ENCODE measurements at regions not wholly inside any gene's neighbourhood (a gene's known extent, or its start where the extent isn't known, plus 50 kb on each side); places are given as distances from the start of the nearest gene placed in this dataset.

DNA sequence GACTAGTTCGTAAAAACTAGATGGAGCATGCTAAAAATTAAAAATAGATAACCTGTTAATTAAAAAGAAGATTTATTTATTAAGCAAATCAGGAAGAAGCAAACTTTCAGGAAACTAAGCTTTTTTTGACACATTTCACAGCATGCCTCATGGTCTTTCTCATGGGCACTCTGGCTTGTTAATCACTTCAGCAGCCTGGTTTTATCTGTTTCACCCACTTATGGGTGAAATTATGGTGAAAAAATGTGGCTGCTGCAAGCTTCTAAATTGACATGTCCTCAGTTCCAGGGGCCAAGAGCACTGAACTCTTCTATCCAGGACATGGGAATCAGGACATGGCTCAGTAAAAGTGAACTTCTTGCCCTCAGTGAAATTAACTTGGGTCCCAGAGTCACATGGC lies 468.6 kb upstream of the SYT1 start:
- H3K4me1 ChIP-seq (ENCODE audit: control insufficient read depth, insufficient read depth, low read length) = no peaks in the 10 kb centered on the region
- H3K27ac ChIP-seq (ENCODE audit: extremely low read depth, low read depth, low read length) = no peak overlapping the region
- H3K4me3 ChIP-seq (ENCODE audit: low read depth, low read length) = no peak overlapping the region
- no peaks in the 10 kb centered on the region for H3K9me3 ChIP-seq (ENCODE audit: control insufficient read depth, insufficient read depth, low read depth, low read length)
- ChIA-PET POLR2A (no interaction called here), CTCF (no interaction called here)
- TF ChIP-seq, protein P1, sequence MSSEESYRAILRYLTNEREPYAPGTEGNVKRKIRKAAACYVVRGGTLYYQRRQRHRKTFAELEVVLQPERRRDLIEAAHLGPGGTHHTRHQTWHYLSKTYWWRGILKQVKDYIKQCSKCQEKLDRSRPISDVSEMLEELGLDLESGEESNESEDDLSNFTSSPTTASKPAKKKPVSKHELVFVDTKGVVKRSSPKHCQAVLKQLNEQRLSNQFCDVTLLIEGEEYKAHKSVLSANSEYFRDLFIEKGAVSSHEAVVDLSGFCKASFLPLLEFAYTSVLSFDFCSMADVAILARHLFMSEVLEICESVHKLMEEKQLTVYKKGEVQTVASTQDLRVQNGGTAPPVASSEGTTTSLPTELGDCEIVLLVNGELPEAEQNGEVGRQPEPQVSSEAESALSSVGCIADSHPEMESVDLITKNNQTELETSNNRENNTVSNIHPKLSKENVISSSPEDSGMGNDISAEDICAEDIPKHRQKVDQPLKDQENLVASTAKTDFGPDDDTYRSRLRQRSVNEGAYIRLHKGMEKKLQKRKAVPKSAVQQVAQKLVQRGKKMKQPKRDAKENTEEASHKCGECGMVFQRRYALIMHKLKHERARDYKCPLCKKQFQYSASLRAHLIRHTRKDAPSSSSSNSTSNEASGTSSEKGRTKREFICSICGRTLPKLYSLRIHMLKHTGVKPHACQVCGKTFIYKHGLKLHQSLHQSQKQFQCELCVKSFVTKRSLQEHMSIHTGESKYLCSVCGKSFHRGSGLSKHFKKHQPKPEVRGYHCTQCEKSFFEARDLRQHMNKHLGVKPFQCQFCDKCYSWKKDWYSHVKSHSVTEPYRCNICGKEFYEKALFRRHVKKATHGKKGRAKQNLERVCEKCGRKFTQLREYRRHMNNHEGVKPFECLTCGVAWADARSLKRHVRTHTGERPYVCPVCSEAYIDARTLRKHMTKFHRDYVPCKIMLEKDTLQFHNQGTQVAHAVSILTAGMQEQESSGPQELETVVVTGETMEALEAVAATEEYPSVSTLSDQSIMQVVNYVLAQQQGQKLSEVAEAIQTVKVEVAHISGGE (tag by site-specific recombination; conservative IDR thresholded peaks at IDR 0.05; ENCODE audit: low read depth) = no peak
- TF ChIP-seq EGR2 (tag by site-specific recombination; IDR thresholded peaks at IDR 0.05; ENCODE audit: low read depth) (no peak), ZBTB20 (tag by site-specific recombination; IDR thresholded peaks at IDR 0.05) (no peak), ZNF529 (tag by site-specific recombination; IDR thresholded peaks at IDR 0.05; ENCODE audit: insufficient replicate concordance) (no peak), ZNF792 (tag by site-specific recombination; IDR thresholded peaks at IDR 0.05) (no peak), ZBTB8A (tag by site-specific recombination; IDR thresholded peaks at IDR 0.05) (no peak), HOXA7 (CRISPR knock-in tag; IDR thresholded peaks at IDR 0.05; ENCODE audit: borderline replicate concordance) (no peak), ZNF830 (tag by site-specific recombination; IDR thresholded peaks at IDR 0.05; ENCODE audit: low read depth) (no peak), ZNF114 (tag by site-specific recombination; IDR thresholded peaks at IDR 0.05) (no peak), ZNF121 (tag by site-specific recombination; IDR thresholded peaks at IDR 0.05) (no peak), OSR2 (tag by site-specific recombination; IDR thresholded peaks at IDR 0.05) (no peak), ZNF777 (tag by site-specific recombination; IDR thresholded peaks at IDR 0.05; ENCODE audit: borderline replicate concordance) (no peak), ZNF747 (tag by site-specific recombination; IDR thresholded peaks at IDR 0.05) (no peak), ZIC2 (tag by site-specific recombination; IDR thresholded peaks at IDR 0.05) (no peak)
- TF ChIP-seq, protein P2, sequence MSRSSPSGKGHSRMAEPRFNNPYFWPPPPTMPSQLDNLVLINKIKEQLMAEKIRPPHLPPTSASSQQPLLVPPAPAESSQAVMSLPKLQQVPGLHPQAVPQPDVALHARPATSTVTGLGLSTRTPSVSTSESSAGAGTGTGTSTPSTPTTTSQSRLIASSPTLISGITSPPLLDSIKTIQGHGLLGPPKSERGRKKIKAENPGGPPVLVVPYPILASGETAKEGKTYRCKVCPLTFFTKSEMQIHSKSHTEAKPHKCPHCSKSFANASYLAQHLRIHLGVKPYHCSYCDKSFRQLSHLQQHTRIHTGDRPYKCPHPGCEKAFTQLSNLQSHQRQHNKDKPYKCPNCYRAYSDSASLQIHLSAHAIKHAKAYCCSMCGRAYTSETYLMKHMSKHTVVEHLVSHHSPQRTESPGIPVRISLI (tag by site-specific recombination; IDR thresholded peaks at IDR 0.05) = no peak
- TF ChIP-seq, protein P3, sequence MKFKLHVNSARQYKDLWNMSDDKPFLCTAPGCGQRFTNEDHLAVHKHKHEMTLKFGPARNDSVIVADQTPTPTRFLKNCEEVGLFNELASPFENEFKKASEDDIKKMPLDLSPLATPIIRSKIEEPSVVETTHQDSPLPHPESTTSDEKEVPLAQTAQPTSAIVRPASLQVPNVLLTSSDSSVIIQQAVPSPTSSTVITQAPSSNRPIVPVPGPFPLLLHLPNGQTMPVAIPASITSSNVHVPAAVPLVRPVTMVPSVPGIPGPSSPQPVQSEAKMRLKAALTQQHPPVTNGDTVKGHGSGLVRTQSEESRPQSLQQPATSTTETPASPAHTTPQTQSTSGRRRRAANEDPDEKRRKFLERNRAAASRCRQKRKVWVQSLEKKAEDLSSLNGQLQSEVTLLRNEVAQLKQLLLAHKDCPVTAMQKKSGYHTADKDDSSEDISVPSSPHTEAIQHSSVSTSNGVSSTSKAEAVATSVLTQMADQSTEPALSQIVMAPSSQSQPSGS (tag by site-specific recombination; IDR thresholded peaks at IDR 0.05; ENCODE audit: low read depth) = no peak
- TF ChIP-seq, protein P4, sequence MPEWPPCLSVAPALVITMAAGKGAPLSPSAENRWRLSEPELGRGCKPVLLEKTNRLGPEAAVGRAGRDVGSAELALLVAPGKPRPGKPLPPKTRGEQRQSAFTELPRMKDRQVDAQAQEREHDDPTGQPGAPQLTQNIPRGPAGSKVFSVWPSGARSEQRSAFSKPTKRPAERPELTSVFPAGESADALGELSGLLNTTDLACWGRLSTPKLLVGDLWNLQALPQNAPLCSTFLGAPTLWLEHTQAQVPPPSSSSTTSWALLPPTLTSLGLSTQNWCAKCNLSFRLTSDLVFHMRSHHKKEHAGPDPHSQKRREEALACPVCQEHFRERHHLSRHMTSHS (tag by site-specific recombination; IDR thresholded peaks at IDR 0.05) = no peak
- no peaks in the 10 kb centered on the region for H3K36me3 ChIP-seq (ENCODE audit: control insufficient read depth in 2 of 2, insufficient read depth in 1 of 2, low read length in 2 of 2)

DNA sequence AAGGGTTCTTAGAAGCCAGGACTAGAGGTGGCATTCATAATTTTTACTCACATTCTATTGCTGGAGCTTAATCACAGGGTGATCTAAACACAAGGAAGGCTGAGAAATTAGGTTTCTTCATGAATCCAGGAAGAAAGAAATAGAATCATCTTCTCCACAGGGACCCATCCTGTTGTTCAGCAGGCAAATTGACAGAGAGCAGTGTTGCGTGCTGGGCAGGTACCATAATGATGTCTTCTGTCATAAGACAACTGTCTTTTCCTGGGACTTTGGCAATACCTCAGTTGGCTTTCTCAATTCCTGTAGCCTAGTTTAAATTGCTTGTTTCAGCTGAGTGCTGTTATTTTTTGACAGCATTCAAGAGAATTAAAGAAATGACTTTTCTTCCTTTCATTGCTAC lies 468.0 kb upstream of the SYT1 start:
- H3K36me3 ChIP-seq (ENCODE audit: control insufficient read depth in 2 of 2, insufficient read depth in 1 of 2, low read length in 2 of 2) = no peaks in the 10 kb centered on the region
- no peaks in the 10 kb centered on the region for H3K9me3 ChIP-seq (ENCODE audit: control insufficient read depth, insufficient read depth, low read depth, low read length)
- TF ChIP-seq ZNF302 (tag by site-specific recombination; IDR thresholded peaks at IDR 0.05; ENCODE audit: low read depth) (no peak), ZNF274 (IDR thresholded peaks at IDR 0.05; ENCODE audit: low read length) (no peak), ZNF274 (tag by site-specific recombination; IDR thresholded peaks at IDR 0.05; ENCODE audit: borderline replicate concordance) (no peak), ZNF391 (tag by site-specific recombination; IDR thresholded peaks at IDR 0.05; ENCODE audit: borderline replicate concordance, low read depth) (no peak), ZNF223 (tag by site-specific recombination; IDR thresholded peaks at IDR 0.05) (no peak), ZNF664 (tag by site-specific recombination; IDR thresholded peaks at IDR 0.05) (no peak), ZNF175 (tag by site-specific recombination; IDR thresholded peaks at IDR 0.05) (no peak), OSR2 (tag by site-specific recombination; IDR thresholded peaks at IDR 0.05) (no peak), ZNF837 (tag by site-specific recombination; IDR thresholded peaks at IDR 0.05) (no peak), GLIS2 (tag by site-specific recombination; IDR thresholded peaks at IDR 0.05) (no peak), RBAK (tag by site-specific recombination; IDR thresholded peaks at IDR 0.05) (no peak), ZNF416 (tag by site-specific recombination; IDR thresholded peaks at IDR 0.05) (no peak), HOXA7 (CRISPR knock-in tag; IDR thresholded peaks at IDR 0.05; ENCODE audit: borderline replicate concordance) (no peak), KLF16 (tag by site-specific recombination; IDR thresholded peaks at IDR 0.05) (no peak), ZBTB8A (tag by site-specific recombination; IDR thresholded peaks at IDR 0.05) (no peak)
- TF ChIP-seq, protein P4 (tag by site-specific recombination; IDR thresholded peaks at IDR 0.05) = no peak
- H3K4me3 ChIP-seq (ENCODE audit: low read depth, low read length) = no peak overlapping the region
- H3K4me1 ChIP-seq (ENCODE audit: control insufficient read depth, insufficient read depth, low read length) = no peaks in the 10 kb centered on the region
- H3K27ac ChIP-seq (ENCODE audit: extremely low read depth, low read depth, low read length) = no peak overlapping the region
- CTCF ChIA-PET = no interaction called here
- POLR2A ChIA-PET = no interaction called here

Data from HEK293 (cell line).